Stimulated activated naive CD8-positive, alpha-beta T cell treated with anti-CD3 and anti-CD28 coated beads, Interleukin-15, amount 100 ng/mL, for 72 hours (primary cell): ENCODE measurements at regions not wholly inside any gene's neighbourhood (a gene's known extent, or its start where the extent isn't known, plus 50 kb on each side); places are given as distances from the start of the nearest gene placed in this dataset.
A peak's percentile ranks its signal among the peaks of the same experiment; 100 is the strongest.

ENCODE experiments used
- ATAC-seq: fragments of 150-1000 bp; cut with Tn5 transposase; 2 replicates; pipeline ENCODE4 v1.10.0; 2021; ENCODE audit warnings: mild to moderate bottlenecking, moderate library complexity
- DNase-seq, 2 donors: peaks; one replicate each; pipeline ENCODE4 v3.0.0; 2021 to 2022
- H3K27ac Mint-ChIP-seq, 2 donors: one replicate each; pipeline ENCODE4 v1.8.0; 2022; ENCODE audit warnings: mild to moderate bottlenecking in 2 of 2, mixed read lengths in 2 of 2, moderate library complexity in 2 of 2
- H3K27me3 Mint-ChIP-seq: one replicate; pipeline ENCODE4 v1.8.0; 2022; ENCODE audit warnings: mixed read lengths
- H3K4me1 Mint-ChIP-seq: one replicate; pipeline ENCODE4 v1.8.0; 2022; ENCODE audit warnings: mild to moderate bottlenecking, mixed read lengths
- H3K4me3 Mint-ChIP-seq, 2 donors: one replicate each; pipeline ENCODE4 v1.8.0; 2022; ENCODE audit warnings: mild to moderate bottlenecking in 2 of 2, mixed read lengths in 2 of 2, moderate library complexity in 1 of 2
- H3K9me3 Mint-ChIP-seq, 2 donors: one replicate each; pipeline ENCODE4 v1.8.0; 2022; ENCODE audit warnings: mixed read lengths in 2 of 2

DNA sequence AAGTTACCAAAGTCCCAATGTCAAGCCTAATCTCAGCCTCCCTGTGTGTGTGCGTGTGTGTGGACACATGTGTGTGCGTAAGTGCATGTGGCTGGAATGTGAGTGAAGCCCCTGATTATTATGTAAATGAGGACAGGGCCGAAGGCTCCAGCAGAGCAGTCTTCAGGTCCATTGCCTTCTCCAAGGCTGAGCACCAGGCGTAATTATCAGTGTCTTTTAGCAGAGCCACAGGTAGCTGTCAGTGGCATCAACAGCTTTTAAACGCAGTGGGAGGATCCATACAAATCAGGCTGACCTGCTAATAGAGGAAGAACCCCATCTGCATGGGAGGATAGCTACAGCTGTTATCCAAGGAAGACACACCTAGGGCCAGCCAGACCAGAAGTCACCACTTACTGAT lies 324.3 kb upstream of the MOCS1 start:
- Mint-ChIP-seq H3K4me3 (no peak overlapping the region), H3K27me3 (peaks cover 7% of the 10 kb centered on the region), H3K9me3 (peaks cover 0 to 6% of the 10 kb centered on the region in 2 donors), H3K27ac (no peak overlapping the region), H3K4me1 (no peaks in the 10 kb centered on the region)
- ATAC-seq (no peak), DNase-seq (no peak)

DNA sequence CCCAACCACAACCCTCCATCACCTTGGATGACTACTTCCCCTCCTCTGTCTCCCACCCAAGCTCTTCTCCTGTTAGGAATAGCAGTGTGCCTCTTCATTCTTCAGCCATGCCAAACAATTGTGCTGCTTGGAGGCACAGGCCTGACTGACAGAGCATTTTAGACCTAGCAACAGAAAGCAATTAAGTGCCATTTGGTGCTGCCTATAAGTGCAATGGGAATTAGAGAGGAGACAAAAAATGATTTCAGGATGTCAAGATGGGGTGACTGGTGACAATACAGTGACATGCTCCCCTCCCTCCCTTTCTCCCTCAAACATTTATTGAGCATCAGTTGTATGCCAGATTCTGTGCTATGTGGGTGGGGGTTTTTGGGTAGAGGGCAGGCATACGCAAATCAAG lies 322.6 kb upstream of the MOCS1 start:
- H3K27ac Mint-ChIP-seq = no peak overlapping the region
- ATAC-seq (no peak), DNase-seq (no peak)
- H3K4me3 Mint-ChIP-seq = no peak overlapping the region
- peaks cover 7% of the 10 kb centered on the region for H3K27me3 Mint-ChIP-seq
- peaks cover 0 to 6% of the 10 kb centered on the region in 2 donors for H3K9me3 Mint-ChIP-seq
- no peaks in the 10 kb centered on the region for H3K4me1 Mint-ChIP-seq

DNA sequence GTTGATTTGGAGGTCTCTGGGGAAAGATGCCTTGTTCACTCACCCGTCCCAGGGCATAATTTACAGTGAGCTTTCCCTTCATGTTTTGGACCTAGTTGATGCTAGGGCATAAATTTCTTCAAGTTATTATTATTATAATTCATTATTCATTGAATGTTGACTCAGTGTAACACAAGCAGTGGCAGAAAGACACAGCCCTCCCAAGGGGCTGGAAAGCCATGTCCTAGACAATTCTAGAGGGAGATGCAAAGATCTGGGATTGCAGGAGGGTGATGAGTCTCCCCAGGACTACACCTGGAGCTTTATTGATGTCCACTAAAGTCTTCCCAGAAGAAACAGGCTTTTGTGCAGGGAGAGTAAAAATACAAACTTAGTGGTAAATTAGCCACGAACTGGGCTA lies 322.0 kb upstream of the MOCS1 start:
- ATAC-seq (no peak), DNase-seq (no peak)
- Mint-ChIP-seq H3K27me3 (peaks cover 11% of the 10 kb centered on the region), H3K4me3 (no peak overlapping the region), H3K4me1 (no peaks in the 10 kb centered on the region), H3K27ac (no peak overlapping the region), H3K9me3 (peaks cover 0 to 2% of the 10 kb centered on the region in 2 donors)

DNA sequence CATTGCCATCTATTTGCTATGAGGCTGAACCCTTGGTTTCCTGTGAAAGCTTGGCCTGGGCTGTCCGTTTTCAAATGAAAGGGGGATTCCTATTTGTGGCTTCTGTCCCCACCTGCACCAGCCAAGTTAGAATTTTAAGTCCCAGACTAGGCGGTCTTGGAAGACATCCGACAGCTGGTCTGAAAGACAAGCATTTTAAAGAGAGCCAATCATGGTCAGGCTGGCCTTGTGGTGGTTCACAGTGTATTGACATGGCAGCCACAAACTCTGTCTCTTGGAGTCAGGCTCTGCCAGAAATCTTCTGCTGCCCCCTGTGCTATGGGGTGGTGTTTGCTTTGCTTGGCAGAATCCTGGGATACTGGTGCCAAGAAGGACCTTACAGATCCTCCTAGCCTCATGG lies 319.2 kb upstream of the MOCS1 start:
- ATAC-seq (no peak), DNase-seq (no peak)
- H3K9me3 Mint-ChIP-seq = no peaks in the 10 kb centered on the region
- no peak overlapping the region for H3K27ac Mint-ChIP-seq
- no peak overlapping the region for H3K4me3 Mint-ChIP-seq
- H3K4me1 Mint-ChIP-seq = no peaks in the 10 kb centered on the region
- peaks cover 24% of the 10 kb centered on the region for H3K27me3 Mint-ChIP-seq

DNA sequence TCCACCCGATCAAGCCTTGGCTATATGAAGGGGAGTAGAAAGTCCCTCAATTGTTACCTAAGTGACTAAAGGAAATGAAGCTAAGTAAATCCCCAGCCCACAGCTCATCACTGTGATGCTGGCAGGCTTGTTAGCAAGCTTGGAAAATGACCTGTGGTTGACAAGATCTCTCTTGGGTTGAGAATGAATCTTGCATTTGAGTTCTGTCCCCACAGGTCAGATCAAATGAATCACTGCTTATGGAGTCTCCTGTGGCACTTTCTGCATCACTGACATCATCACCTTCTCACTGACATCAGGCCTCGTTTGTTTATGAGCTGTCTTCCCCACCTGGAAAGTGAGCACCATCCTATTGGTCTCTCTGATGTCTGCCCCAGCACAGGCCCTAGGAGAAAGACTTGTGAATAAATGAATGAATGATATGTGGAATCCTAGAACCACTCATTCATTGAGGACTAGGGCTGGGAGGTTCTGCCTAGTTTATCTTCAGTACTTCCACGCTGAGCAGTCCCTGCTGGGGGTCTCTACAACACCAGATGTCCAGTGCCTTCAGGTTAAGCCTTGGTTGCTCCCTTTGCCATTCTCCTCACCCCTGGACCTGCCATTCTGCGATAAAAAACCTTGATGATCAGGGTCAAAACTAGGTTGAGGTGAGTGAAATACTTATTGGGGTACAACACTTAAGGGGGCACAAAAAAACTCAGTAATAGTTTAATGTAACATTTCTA lies 318.4 kb upstream of the MOCS1 start:
- peaks cover 27% of the 10 kb centered on the region for H3K27me3 Mint-ChIP-seq
- H3K4me3 Mint-ChIP-seq = no peak overlapping the region
- no peaks in the 10 kb centered on the region for H3K9me3 Mint-ChIP-seq
- DNase-seq (no peak), ATAC-seq (peak; percentile 28)
- no peaks in the 10 kb centered on the region for H3K4me1 Mint-ChIP-seq
- H3K27ac Mint-ChIP-seq = peak overlapping the region in 1 of 2 donors; percentile 78

DNA sequence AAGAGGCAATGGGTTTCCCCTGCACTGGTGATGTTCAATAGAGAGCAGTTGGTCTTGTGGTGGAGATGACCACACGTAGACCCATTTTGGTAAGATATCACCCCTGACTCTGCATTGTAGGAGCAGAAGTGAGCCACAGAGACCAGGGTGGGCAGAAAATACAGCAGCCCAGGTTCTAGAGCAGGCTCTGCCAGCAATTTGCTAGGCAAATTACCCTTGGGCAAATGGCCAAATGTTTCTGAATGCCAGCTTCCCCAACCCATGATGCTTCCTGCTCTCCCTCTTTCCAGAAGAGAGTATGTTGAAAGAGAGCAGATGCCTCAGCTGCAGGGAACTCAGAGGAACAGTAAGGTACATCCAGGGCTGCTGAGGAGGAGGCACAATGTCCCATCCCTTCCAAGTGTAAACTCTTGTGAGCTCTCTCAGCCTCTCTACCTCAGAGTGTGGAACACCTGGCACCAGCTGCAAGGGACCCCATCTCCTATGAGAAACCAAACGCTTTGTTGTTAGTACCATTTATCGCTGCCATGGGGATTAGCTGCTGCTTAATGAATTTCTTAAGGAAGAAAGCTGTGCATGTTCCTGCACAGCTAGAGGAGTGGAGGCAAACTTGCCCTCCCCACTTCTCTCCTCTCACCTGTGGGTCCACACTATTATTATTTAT lies 317.5 kb upstream of the MOCS1 start:
- no peaks in the 10 kb centered on the region for H3K4me1 Mint-ChIP-seq
- H3K9me3 Mint-ChIP-seq = no peaks in the 10 kb centered on the region
- no peak overlapping the region for H3K4me3 Mint-ChIP-seq
- DNase-seq = no peak
- no peak overlapping the region for H3K27ac Mint-ChIP-seq
- peaks cover 24% of the 10 kb centered on the region for H3K27me3 Mint-ChIP-seq
- no peak for ATAC-seq

DNA sequence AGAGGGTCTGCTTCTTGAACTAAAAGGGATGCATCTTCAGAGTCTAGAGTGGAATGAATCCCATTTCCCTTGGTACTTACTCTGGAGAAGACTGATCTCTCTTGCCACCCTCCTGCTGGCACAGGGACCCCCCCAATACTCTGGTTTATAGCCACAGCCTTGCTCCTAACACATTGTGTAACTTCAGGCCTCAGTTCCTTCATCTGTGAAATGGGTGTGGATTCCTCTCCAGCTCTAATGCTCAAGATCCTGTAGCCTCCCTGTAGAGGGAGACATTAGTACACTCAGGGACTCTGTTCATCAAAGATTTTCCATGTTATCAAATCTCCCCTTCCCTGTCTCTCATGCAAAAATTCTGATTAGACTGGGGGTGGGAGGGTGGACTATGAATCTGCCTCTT lies 315.7 kb upstream of the MOCS1 start:
- ATAC-seq = no peak

DNA sequence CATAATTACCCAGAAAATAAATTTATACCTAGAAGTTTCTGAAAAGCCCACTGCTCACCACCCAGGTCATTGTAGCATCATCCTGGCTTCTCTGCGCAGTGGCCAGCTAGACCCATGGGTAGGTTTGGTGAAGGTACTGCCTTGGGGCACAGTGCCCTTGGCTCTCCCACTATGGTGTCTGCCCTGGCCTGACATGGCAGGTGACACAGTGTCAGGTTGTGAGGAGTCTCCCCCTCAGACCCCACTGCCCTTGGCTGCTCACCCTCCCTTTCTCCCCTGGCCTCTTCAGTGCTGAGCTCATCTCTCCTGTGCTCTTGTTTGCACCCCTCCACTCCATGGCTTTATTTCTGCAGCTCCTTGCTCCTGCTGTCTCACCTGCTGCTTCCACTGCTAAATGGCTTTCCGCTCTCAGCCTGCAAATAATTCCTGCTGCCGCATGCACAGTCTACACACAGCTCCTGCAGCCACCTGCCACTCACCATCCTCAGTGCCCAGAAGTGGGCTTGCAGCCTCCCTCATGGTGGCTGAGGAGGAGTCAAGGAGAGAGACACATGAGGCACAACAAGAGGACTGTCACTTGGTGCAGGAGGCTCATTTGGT lies 313.4 kb upstream of the MOCS1 start:
- H3K27ac Mint-ChIP-seq = no peak overlapping the region
- H3K9me3 Mint-ChIP-seq = peaks cover 0 to 11% of the 10 kb centered on the region in 2 donors
- peaks cover 24% of the 10 kb centered on the region for H3K27me3 Mint-ChIP-seq
- DNase-seq = no peak
- no peaks in the 10 kb centered on the region for H3K4me1 Mint-ChIP-seq
- H3K4me3 Mint-ChIP-seq = no peak overlapping the region
- peak; percentile 15 for ATAC-seq

More for the DNA sequence above, 315.7 kb upstream of the MOCS1 start:
- Mint-ChIP-seq H3K4me1 (no peaks in the 10 kb centered on the region), H3K9me3 (no peaks in the 10 kb centered on the region), H3K27me3 (peaks cover 24% of the 10 kb centered on the region), H3K27ac (no peak overlapping the region), H3K4me3 (no peak overlapping the region)
- no peak for DNase-seq

DNA sequence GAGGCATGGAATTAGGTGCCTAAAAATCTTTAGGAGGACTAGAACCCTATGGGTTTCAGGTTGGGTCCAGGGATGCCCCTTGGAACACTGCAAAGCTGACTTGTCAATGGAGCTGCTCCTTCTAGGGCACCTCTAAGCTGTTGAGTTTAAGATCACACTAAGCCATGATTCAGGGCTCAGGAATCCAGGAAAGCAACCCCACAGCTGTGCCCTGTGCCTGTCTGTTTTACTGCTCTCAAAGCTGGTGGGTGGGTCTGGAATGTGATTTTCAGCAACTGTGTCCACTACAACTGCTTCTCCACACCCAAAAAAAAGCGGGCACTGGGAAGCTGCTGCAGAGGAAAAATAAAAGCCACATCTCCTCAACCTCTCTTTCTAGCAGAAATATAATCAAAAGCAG lies 310.4 kb upstream of the MOCS1 start:
- no peak for DNase-seq
- no peak for ATAC-seq
- H3K27me3 Mint-ChIP-seq = peaks cover 14% of the 10 kb centered on the region
- H3K27ac Mint-ChIP-seq = no peak overlapping the region
- no peaks in the 10 kb centered on the region for H3K4me1 Mint-ChIP-seq
- H3K4me3 Mint-ChIP-seq = no peak overlapping the region
- H3K9me3 Mint-ChIP-seq = peaks cover 9 to 32% of the 10 kb centered on the region in 2 donors

DNA sequence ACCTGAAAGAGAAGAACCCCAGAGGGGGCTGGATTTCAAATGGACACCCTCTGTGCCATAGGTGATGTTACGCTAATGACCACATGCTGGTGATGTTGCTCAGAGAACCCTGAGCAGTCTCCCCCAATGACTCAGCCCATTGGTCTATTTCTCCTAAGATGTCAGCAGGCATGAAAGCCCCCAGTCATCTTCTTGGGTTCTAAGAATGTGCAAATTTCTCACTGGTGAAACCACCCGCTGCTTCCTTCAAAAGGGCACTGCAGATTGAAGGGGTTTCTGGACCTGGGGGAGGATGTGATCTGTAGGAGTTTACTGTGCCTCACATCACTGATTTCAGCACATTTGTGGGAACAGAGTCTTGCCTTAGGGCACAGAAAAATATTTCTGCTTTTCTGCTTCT lies 298.4 kb upstream of the MOCS1 start:
- H3K9me3 Mint-ChIP-seq = peaks cover 8 to 21% of the 10 kb centered on the region in 2 donors
- H3K4me1 Mint-ChIP-seq = no peaks in the 10 kb centered on the region
- H3K4me3 Mint-ChIP-seq = no peak overlapping the region
- ATAC-seq (no peak), DNase-seq (no peak)
- H3K27me3 Mint-ChIP-seq = peaks cover 29% of the 10 kb centered on the region
- H3K27ac Mint-ChIP-seq = no peak overlapping the region

DNA sequence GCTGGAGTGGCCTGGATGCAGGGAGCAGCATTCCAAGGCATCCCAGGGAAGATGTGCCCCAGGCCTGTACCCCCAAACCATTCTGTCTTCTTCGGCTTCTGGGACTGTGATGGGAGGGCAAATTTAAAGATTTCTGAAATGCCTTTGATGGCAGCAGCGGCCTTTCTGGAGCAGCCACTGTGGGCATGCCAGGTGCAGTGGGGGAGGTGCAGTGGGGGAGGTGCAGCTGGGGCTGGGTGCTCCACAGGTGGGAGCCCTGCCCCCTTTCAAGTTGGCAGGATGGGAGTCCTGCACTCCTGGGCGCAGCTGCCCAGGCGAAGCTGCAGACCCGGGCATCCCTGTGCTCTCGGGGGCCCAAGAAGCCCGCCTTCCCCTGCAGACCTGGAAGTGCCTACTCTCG lies 293.5 kb upstream of the MOCS1 start:
- DNase-seq = no peak
- no peak overlapping the region for H3K27ac Mint-ChIP-seq

DNA sequence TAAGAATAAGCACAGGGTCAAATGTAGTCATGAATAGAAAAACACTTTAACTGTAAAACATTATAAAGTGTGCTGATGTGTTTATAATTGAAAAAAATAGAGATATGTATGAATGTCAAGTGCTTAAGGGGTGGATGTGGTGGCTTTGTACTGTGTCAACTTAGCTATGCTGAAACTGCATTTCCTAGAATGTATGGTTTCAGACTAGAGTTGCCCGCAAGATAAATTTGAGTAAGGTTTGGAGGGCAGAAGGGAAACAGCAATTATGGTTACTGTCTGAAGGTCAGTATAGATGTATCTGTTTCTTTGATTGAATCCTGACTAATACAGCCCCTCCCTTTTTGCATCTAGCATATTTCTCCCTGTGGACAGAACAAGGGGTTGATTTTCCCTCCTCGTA lies 288.1 kb upstream of the MOCS1 start:
- H3K27ac Mint-ChIP-seq = no peak overlapping the region
- no peaks in the 10 kb centered on the region for H3K4me1 Mint-ChIP-seq
- ATAC-seq (no peak), DNase-seq (no peak)
- no peak overlapping the region for H3K4me3 Mint-ChIP-seq
- peaks cover 19% of the 10 kb centered on the region for H3K27me3 Mint-ChIP-seq
- H3K9me3 Mint-ChIP-seq = peaks cover 0 to 8% of the 10 kb centered on the region in 2 donors

More for the DNA sequence above, 293.5 kb upstream of the MOCS1 start:
- peaks cover 3 to 8% of the 10 kb centered on the region in 2 donors for H3K9me3 Mint-ChIP-seq
- peaks cover 17% of the 10 kb centered on the region for H3K27me3 Mint-ChIP-seq
- no peak overlapping the region for H3K4me3 Mint-ChIP-seq
- no peaks in the 10 kb centered on the region for H3K4me1 Mint-ChIP-seq
- no peak for ATAC-seq

DNA sequence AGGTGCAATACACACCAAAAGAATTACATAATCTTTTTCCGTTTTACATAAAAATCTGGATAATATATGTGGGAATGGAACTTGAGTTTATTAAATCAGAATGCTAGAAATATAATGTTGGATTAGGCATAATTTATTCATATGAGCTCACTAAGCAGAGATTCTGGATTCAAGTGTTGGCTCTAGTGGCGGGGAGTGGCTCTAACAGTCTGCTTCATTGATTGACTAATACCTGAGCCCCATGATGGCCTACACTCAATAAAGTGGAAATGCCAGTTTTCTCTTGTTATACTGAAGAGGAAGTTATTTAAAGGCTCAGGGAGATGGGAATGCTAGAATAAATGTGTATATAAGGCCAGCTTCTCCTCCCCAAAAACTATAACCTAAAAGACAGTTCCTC lies 285.5 kb upstream of the MOCS1 start:
- DNase-seq (no peak), ATAC-seq (no peak)
- Mint-ChIP-seq H3K9me3 (no peaks in the 10 kb centered on the region), H3K27ac (no peak overlapping the region), H3K4me3 (no peak overlapping the region), H3K27me3 (peaks cover 19% of the 10 kb centered on the region), H3K4me1 (no peaks in the 10 kb centered on the region)

DNA sequence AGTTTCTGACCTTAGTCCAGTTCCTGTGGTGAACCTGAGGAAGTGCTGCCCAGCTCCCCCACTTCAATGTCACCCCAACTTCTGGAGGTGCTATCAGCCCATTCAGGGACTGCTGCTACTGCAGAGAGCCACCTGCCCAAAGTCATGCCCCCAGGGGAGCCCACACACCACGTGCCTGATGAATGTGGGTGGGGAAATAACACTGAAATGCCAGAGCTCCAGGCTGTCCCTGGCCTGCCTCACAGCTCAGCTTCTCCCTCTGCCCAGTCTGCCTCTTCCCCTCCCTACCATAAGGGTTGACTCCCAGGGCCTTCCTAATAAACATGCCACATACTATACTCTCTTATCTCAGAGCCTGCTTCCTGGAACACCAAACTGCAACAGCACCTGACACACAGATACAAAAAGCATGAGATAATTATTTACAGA lies 276.4 kb upstream of the MOCS1 start:
- no peak for ATAC-seq
- peaks cover 7% of the 10 kb centered on the region in 2 donors for H3K9me3 Mint-ChIP-seq
- no peak overlapping the region for H3K27ac Mint-ChIP-seq
- DNase-seq = no peak
- H3K4me3 Mint-ChIP-seq = no peak overlapping the region
- no peaks in the 10 kb centered on the region for H3K4me1 Mint-ChIP-seq
- H3K27me3 Mint-ChIP-seq = peaks cover 13% of the 10 kb centered on the region

DNA sequence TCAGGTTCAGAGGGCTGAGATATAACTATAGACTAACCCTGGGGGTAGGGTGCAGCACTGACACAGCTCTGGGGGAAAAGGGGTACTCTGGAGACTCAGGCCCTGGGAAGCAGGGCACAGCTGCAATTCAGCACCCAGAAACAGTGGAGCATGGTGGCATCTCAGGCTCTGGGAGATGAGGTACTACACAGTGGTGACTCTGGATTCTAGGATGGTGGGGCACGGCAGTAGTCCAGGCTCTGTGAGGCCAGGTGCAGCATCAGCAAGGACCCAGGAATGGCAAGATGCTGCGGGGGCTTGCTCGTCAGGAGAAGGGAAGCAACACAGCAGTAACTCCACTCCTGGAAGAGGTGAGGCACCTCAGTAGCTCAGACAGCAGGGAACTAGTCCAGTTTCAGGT lies 271.5 kb upstream of the MOCS1 start:
- Mint-ChIP-seq H3K27ac (no peak overlapping the region), H3K4me1 (no peaks in the 10 kb centered on the region), H3K4me3 (no peak overlapping the region), H3K9me3 (peaks cover 23 to 28% of the 10 kb centered on the region in 2 donors), H3K27me3 (peaks cover 13% of the 10 kb centered on the region)
- DNase-seq (no peak), ATAC-seq (no peak)

DNA sequence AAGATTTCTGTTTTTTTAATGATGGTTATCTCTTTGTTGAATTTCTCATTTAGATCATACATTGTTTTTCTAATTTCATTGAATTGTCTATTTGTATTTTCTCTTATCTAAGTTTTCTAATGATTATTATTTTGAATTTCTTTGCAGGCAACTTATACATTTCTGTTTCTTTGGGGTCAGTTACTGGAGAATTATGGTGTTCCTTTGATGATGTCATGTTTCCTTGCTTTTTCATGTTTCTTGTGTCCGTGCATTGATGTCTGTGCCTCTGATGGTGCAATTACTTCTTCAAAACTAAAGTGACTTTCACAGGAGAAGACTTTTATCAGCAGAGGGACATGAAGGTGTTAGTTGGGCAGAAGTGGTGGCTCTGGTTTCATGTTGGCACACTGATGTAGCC lies 270.7 kb upstream of the MOCS1 start:
- peaks cover 28 to 29% of the 10 kb centered on the region in 2 donors for H3K9me3 Mint-ChIP-seq
- H3K4me3 Mint-ChIP-seq = no peak overlapping the region

More for the DNA sequence above, 270.7 kb upstream of the MOCS1 start:
- H3K27ac Mint-ChIP-seq = no peak overlapping the region
- ATAC-seq (no peak), DNase-seq (no peak)
- peaks cover 13% of the 10 kb centered on the region for H3K27me3 Mint-ChIP-seq
- no peaks in the 10 kb centered on the region for H3K4me1 Mint-ChIP-seq
